DND-41 (cell line): ENCODE measurements at regions not wholly inside any gene's neighbourhood (a gene's known extent, or its start where the extent isn't known, plus 50 kb on each side); places are given as distances from the start of the nearest gene placed in this dataset.

Source experiments
- CTCF ChIP-seq: IDR thresholded peaks from 2 replicates; pipeline ENCODE4 v1.5.1; 2012; ENCODE audit warnings: borderline replicate concordance, low read length, moderate library complexity, mild to moderate bottlenecking; ENCODE audit not compliant: poor library complexity, severe bottlenecking; ENCODE audit errors: extremely low read depth
- EZH2 ChIP-seq: IDR thresholded peaks from 3 replicates; pipeline ENCODE4 v1.6.1; 2012; ENCODE audit warnings: borderline replicate concordance, low read depth, mild to moderate bottlenecking, moderate library complexity, low read length, inconsistent platforms; ENCODE audit not compliant: severe bottlenecking

GRCh38 chr18:67913040-67913439 is 396.5 kb upstream of the DSEL start:
- TF ChIP-seq CTCF (no peak), EZH2 (no peak)
